Stimulated activated CD8-positive, alpha-beta memory T cell treated with anti-CD3 and anti-CD28 coated beads, Interleukin-2, amount 100 ng/mL, for 48 hours (primary cell): ENCODE measurements at regions not wholly inside any gene's neighbourhood (a gene's known extent, or its start where the extent isn't known, plus 50 kb on each side); places are given as distances from the start of the nearest gene placed in this dataset.
"Not testable (repeated sequence)": the region's sequence is repeated elsewhere in the genome, so short reads cannot be mapped to it uniquely, and the experiment has no call there.

Experiments
- DNase-seq, 2 donors: peaks; one replicate each; pipeline ENCODE4 v3.0.0-alpha.2; 2020; ENCODE audit warnings: low read depth in 2 of 2

GRCh38 chr4:187666697-187667494 lies 328.7 kb upstream of the ZFP42 start:
- no peak for DNase-seq

GRCh38 chr4:187668526-187669082 lies 327.0 kb upstream of the ZFP42 start:
- no peak for DNase-seq

- DNase-seq = not testable (repeated sequence)
Observed at GRCh38 chr4:187671521-187671920, 324.1 kb upstream of the ZFP42 start.

GRCh38 chr4:187671958-187672357 lies 323.6 kb upstream of the ZFP42 start:
- not testable (repeated sequence) for DNase-seq

GRCh38 chr4:187672526-187672925 lies 323.0 kb upstream of the ZFP42 start:
- not testable (repeated sequence) for DNase-seq

GRCh38 chr4:187679450-187679849 lies 316.1 kb upstream of the ZFP42 start:
- no peak for DNase-seq

GRCh38 chr4:187685247-187685646 lies 310.3 kb upstream of the ZFP42 start:
- no peak for DNase-seq

- no peak for DNase-seq
Observed at GRCh38 chr4:187687697-187688096, 307.9 kb upstream of the ZFP42 start.

GRCh38 chr4:187692626-187693025 lies 302.9 kb upstream of the ZFP42 start:
- DNase-seq = no peak

GRCh38 chr4:187695531-187695930 lies 300.0 kb upstream of the ZFP42 start:
- DNase-seq = not testable (repeated sequence)

- DNase-seq = no peak
Observed at GRCh38 chr4:187711586-187711985, 284.0 kb upstream of the ZFP42 start.

GRCh38 chr4:187714957-187715356 lies 280.6 kb upstream of the ZFP42 start:
- no peak for DNase-seq

- no peak for DNase-seq
Observed at GRCh38 chr4:187715466-187715865, 280.1 kb upstream of the ZFP42 start.

- no peak for DNase-seq
Observed at GRCh38 chr4:187724456-187724855, 271.1 kb upstream of the ZFP42 start.

- DNase-seq = no peak
Observed at GRCh38 chr4:187726485-187726884, 269.1 kb upstream of the ZFP42 start.

GRCh38 chr4:187732524-187732923 lies 263.0 kb upstream of the ZFP42 start:
- no peak for DNase-seq

- DNase-seq = no peak
Observed at GRCh38 chr4:187739771-187740170, 255.8 kb upstream of the ZFP42 start.

GRCh38 chr4:187744911-187745310 lies 250.7 kb upstream of the ZFP42 start:
- no peak for DNase-seq

- DNase-seq = not testable (repeated sequence)
Observed at GRCh38 chr4:187750652-187751051, 244.9 kb upstream of the ZFP42 start.

- no peak for DNase-seq
Observed at GRCh38 chr4:187767158-187767557, 228.4 kb upstream of the ZFP42 start.

GRCh38 chr4:187767687-187768086 lies 227.9 kb upstream of the ZFP42 start:
- no peak for DNase-seq

- no peak for DNase-seq
Observed at GRCh38 chr4:187770345-187770744, 225.2 kb upstream of the ZFP42 start.

GRCh38 chr4:187777954-187778353 lies 217.6 kb upstream of the ZFP42 start:
- no peak for DNase-seq

GRCh38 chr4:187780070-187780469 lies 215.5 kb upstream of the ZFP42 start:
- DNase-seq = no peak
